HL-60 (cell line): ENCODE measurements at regions not wholly inside any gene's neighbourhood (a gene's known extent, or its start where the extent isn't known, plus 50 kb on each side); places are given as distances from the start of the nearest gene placed in this dataset.

Experiments used
- DNase-seq, 2 experiments: peaks; one replicate each; pipeline ENCODE4 v3.0.0-alpha.2; 2010 to 2020; ENCODE audit warnings: low read depth in 1 of 2, low spot score in 1 of 2
- H3K27ac ChIP-seq: fragments of 250-450 bp; sonication (Bioruptor Pico); replicated peaks from 2 replicates; pipeline ENCODE4 v1.5.1; 2020; ENCODE audit warnings: mild to moderate bottlenecking, moderate library complexity
- H3K27me3 ChIP-seq: fragments of 250-450 bp; sonication (Bioruptor Pico); 2 replicates; pipeline ENCODE4 v1.5.1; 2021; ENCODE audit warnings: mild to moderate bottlenecking, moderate library complexity; ENCODE audit not compliant: insufficient read depth, poor library complexity, severe bottlenecking
- H3K4me3 ChIP-seq: replicated peaks from 2 replicates; pipeline ENCODE4 v1.5.1; 2011; ENCODE audit warnings: mild to moderate bottlenecking, control low read depth, low read length; ENCODE audit not compliant: insufficient read depth
- GABPA ChIP-seq: IDR thresholded peaks from 2 replicates; pipeline ENCODE4 v1.6.1; 2012; ENCODE audit warnings: low read depth
- POLR2AphosphoS5 ChIP-seq: IDR thresholded peaks from 2 replicates; pipeline ENCODE4 v1.6.1; 2012; ENCODE audit warnings: low read depth
- SPI1 ChIP-seq: IDR thresholded peaks from 2 replicates; pipeline ENCODE4 v1.6.1; 2012; ENCODE audit warnings: low read depth, mild to moderate bottlenecking, borderline replicate concordance
- TF ChIP-seq, protein P1 (sequence below): IDR thresholded peaks from one replicate; pipeline ENCODE4 v1.5.1; 2011; ENCODE audit warnings: low read length, control low read depth, inconsistent platforms; ENCODE audit not compliant: insufficient read depth
- TF ChIP-seq, protein P2 (sequence below): IDR thresholded peaks from 2 replicates; pipeline ENCODE4 v1.6.1; 2012; ENCODE audit warnings: low read depth; ENCODE audit not compliant: insufficient replicate concordance

DNA sequence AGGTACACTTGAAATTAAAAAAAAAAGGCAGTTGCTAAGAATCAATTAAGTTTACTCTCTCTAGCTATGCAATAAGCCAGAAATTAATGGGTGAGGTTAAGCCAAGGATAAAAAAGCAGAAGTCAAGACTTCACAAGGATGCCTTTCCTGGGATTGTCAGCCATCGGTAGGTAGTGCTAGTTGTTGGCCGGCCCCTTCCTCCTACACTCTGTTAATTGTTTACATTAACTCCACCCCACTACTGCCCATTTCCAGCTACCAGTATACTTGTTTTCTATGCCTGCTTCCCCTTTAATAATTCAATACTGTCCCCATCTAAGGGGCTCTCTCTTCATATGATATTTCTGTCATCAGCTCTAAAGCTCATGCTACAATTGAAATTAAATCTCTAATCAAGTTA lies 461.0 kb downstream of the IPMK start:
- no peak overlapping the region for H3K4me3 ChIP-seq
- no peaks in the 10 kb centered on the region for H3K27me3 ChIP-seq
- no peak for DNase-seq
- no peak overlapping the region for H3K27ac ChIP-seq
- TF ChIP-seq SPI1 (peak; percentile 11; the same call in 1 of the 2 replicates), GABPA (no peak), POLR2AphosphoS5 (no peak)
- TF ChIP-seq, protein P1, sequence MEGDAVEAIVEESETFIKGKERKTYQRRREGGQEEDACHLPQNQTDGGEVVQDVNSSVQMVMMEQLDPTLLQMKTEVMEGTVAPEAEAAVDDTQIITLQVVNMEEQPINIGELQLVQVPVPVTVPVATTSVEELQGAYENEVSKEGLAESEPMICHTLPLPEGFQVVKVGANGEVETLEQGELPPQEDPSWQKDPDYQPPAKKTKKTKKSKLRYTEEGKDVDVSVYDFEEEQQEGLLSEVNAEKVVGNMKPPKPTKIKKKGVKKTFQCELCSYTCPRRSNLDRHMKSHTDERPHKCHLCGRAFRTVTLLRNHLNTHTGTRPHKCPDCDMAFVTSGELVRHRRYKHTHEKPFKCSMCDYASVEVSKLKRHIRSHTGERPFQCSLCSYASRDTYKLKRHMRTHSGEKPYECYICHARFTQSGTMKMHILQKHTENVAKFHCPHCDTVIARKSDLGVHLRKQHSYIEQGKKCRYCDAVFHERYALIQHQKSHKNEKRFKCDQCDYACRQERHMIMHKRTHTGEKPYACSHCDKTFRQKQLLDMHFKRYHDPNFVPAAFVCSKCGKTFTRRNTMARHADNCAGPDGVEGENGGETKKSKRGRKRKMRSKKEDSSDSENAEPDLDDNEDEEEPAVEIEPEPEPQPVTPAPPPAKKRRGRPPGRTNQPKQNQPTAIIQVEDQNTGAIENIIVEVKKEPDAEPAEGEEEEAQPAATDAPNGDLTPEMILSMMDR: no peak

DNA sequence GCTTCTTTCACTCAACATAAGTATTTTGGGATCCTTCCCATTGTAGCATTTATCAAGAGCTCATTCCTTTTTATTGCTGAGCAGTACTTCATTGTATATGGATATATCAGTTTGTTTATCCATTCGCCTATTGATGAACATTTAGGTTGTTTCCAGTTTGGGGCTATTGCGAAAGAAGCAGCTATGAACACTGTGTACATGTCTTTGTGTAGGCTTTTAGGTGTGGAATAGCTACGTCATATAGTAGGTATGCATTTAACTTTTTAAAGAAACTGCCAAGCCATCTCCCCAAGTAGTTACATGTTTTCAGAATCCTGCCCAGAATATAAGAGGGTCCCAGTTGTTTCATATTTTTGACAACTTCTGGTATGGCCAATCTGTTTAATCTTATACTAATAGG lies 468.1 kb downstream of the IPMK start:
- Histone ChIP-seq H3K27ac (no peak overlapping the region), H3K4me3 (no peak overlapping the region), H3K27me3 (no peaks in the 10 kb centered on the region)
- no peak for TF ChIP-seq POLR2AphosphoS5
- no peak for TF ChIP-seq SPI1
- TF ChIP-seq, protein P2, sequence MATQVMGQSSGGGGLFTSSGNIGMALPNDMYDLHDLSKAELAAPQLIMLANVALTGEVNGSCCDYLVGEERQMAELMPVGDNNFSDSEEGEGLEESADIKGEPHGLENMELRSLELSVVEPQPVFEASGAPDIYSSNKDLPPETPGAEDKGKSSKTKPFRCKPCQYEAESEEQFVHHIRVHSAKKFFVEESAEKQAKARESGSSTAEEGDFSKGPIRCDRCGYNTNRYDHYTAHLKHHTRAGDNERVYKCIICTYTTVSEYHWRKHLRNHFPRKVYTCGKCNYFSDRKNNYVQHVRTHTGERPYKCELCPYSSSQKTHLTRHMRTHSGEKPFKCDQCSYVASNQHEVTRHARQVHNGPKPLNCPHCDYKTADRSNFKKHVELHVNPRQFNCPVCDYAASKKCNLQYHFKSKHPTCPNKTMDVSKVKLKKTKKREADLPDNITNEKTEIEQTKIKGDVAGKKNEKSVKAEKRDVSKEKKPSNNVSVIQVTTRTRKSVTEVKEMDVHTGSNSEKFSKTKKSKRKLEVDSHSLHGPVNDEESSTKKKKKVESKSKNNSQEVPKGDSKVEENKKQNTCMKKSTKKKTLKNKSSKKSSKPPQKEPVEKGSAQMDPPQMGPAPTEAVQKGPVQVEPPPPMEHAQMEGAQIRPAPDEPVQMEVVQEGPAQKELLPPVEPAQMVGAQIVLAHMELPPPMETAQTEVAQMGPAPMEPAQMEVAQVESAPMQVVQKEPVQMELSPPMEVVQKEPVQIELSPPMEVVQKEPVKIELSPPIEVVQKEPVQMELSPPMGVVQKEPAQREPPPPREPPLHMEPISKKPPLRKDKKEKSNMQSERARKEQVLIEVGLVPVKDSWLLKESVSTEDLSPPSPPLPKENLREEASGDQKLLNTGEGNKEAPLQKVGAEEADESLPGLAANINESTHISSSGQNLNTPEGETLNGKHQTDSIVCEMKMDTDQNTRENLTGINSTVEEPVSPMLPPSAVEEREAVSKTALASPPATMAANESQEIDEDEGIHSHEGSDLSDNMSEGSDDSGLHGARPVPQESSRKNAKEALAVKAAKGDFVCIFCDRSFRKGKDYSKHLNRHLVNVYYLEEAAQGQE: no peak
- no peak for TF ChIP-seq GABPA
- DNase-seq: no peak

DNA sequence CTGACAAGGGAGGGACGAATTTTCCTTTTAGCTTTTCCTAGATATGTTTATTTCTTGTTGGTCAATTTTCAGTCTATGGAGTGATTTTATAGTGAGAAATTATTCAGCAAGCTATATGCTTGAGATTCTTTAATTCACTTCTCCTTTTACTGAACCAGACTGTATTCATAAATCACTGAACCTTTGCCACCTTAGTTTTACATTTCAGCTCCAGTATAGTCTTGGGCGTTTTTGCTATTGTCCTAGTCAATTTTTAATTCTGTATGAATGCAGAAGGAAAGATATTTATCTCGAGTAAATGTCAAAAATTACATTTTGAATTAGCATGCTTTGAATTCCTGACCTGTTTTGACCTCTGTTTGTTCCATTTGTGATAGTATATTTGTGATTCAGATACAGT lies 468.9 kb downstream of the IPMK start:
- no peak overlapping the region for H3K4me3 ChIP-seq
- no peak for DNase-seq
- no peak overlapping the region for H3K27ac ChIP-seq
- TF ChIP-seq, protein P2: no peak
- TF ChIP-seq SPI1 (no peak), GABPA (no peak), POLR2AphosphoS5 (no peak)
- TF ChIP-seq, protein P1: no peak
- H3K27me3 ChIP-seq: no peaks in the 10 kb centered on the region

DNA sequence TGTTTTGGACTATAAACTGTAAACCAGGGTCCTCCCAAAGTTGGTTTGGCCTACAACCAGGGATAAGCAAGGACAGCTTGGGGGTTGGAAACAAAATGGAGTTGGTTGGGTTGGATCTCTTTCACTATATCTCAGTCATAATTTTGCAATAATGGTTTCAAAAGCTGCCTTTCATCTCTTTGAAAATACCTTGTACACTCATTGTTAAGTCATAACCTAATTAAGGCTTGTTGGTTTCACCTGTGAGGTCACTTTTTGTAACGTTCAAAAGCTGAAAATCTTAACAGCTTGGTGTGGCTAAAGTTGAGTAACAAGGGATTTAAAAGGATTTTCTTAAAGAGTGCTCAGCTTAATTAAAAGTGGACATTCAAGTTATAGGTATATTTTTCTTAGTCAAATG lies 476.1 kb downstream of the IPMK start:
- no peaks in the 10 kb centered on the region for H3K27me3 ChIP-seq
- H3K27ac ChIP-seq: no peak overlapping the region
- TF ChIP-seq, protein P2: no peak
- TF ChIP-seq, protein P1: no peak
- TF ChIP-seq SPI1 (no peak), GABPA (no peak), POLR2AphosphoS5 (no peak)
- DNase-seq: no peak
- H3K4me3 ChIP-seq: no peak overlapping the region
